Osteoblast (primary cell): ENCODE measurements at regions not wholly inside any gene's neighbourhood (a gene's known extent, or its start where the extent isn't known, plus 50 kb on each side); places are given as distances from the start of the nearest gene placed in this dataset.

Experiments
- DNase-seq: peaks from one replicate; pipeline ENCODE4 v3.0.0; 2011; ENCODE audit warnings: low spot score, mixed read lengths; ENCODE audit not compliant: insufficient read length; ENCODE audit errors: missing footprints
- H2AFZ ChIP-seq: 2 replicates; pipeline ENCODE4 v1.6.0; 2011; ENCODE audit warnings: mild to moderate bottlenecking, low read length
- H3K27ac ChIP-seq: 2 replicates; pipeline ENCODE4 v1.5.1; 2011; ENCODE audit warnings: mild to moderate bottlenecking, low read depth, low read length, moderate library complexity
- H3K27me3 ChIP-seq: 2 replicates; pipeline ENCODE4 v1.6.0; 2012; ENCODE audit warnings: mild to moderate bottlenecking, control low read depth, inconsistent platforms, low read length, moderate library complexity; ENCODE audit not compliant: insufficient read depth
- H3K36me3 ChIP-seq: 2 replicates; pipeline ENCODE4 v1.5.1; 2011; ENCODE audit warnings: mild to moderate bottlenecking, low read length, control low read depth, moderate library complexity; ENCODE audit not compliant: insufficient read depth
- H3K4me1 ChIP-seq: 2 replicates; pipeline ENCODE4 v1.5.1; 2011; ENCODE audit warnings: mild to moderate bottlenecking, low read length, control low read depth, moderate library complexity; ENCODE audit not compliant: insufficient read depth
- H3K4me2 ChIP-seq: 2 replicates; pipeline ENCODE4 v1.6.0; 2011; ENCODE audit warnings: mild to moderate bottlenecking, low read length; ENCODE audit not compliant: insufficient read depth
- H3K4me3 ChIP-seq: fragments of 200-600 bp; sonication (generic); 3 replicates; pipeline ENCODE4 v1.5.1; 2012; ENCODE audit warnings: mild to moderate bottlenecking, low read length, inconsistent platforms; ENCODE audit not compliant: insufficient read depth
- H3K79me2 ChIP-seq: 2 replicates; pipeline ENCODE4 v1.6.0; 2012; ENCODE audit warnings: mild to moderate bottlenecking, low read length, control low read depth, inconsistent platforms; ENCODE audit not compliant: insufficient read depth
- H3K9me3 ChIP-seq: 2 replicates; pipeline ENCODE4 v1.5.1; 2011; ENCODE audit warnings: low read depth, low read length, control low read depth
- H4K20me1 ChIP-seq: 2 replicates; pipeline ENCODE4 v1.6.0; 2012; ENCODE audit warnings: mild to moderate bottlenecking, low read length, control low read depth; ENCODE audit not compliant: insufficient read depth
- TF ChIP-seq, protein P1 (sequence below): IDR thresholded peaks from 2 replicates; pipeline ENCODE4 v1.5.1; 2011; ENCODE audit warnings: mild to moderate bottlenecking, low read depth, low read length, moderate library complexity; ENCODE audit errors: extremely low read depth

DNA sequence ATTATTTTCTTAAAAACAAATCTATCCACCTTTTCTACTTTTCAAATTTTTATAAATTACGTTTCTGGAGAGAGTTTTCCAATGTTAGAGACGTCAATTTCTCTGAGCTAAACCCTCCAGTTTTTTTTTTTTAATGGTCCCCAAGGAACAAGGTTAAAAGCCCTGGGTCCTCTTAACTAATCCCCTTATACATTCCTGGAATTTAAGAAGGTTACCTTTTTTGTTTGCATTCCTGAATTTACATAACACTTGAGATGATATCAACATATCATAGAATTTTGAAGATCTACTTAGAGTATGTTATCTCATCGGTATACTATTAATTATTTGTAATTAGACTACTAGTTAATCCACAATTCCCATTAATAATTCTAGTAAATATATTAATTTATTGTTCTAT, 662.2 kb upstream of the LRFN5 start:
- Histone ChIP-seq H3K9me3 (peaks cover 2% of the 10 kb centered on the region), H3K4me2 (no peak overlapping the region), H3K27me3 (no peaks in the 10 kb centered on the region), H3K27ac (no peak overlapping the region), H3K36me3 (no peaks in the 10 kb centered on the region), H3K4me1 (no peaks in the 10 kb centered on the region), H2AFZ (no peak overlapping the region), H4K20me1 (no peaks in the 10 kb centered on the region), H3K79me2 (no peaks in the 10 kb centered on the region), H3K4me3 (no peak overlapping the region)
- TF ChIP-seq, protein P1, sequence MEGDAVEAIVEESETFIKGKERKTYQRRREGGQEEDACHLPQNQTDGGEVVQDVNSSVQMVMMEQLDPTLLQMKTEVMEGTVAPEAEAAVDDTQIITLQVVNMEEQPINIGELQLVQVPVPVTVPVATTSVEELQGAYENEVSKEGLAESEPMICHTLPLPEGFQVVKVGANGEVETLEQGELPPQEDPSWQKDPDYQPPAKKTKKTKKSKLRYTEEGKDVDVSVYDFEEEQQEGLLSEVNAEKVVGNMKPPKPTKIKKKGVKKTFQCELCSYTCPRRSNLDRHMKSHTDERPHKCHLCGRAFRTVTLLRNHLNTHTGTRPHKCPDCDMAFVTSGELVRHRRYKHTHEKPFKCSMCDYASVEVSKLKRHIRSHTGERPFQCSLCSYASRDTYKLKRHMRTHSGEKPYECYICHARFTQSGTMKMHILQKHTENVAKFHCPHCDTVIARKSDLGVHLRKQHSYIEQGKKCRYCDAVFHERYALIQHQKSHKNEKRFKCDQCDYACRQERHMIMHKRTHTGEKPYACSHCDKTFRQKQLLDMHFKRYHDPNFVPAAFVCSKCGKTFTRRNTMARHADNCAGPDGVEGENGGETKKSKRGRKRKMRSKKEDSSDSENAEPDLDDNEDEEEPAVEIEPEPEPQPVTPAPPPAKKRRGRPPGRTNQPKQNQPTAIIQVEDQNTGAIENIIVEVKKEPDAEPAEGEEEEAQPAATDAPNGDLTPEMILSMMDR: no peak
- no peak for DNase-seq

DNA sequence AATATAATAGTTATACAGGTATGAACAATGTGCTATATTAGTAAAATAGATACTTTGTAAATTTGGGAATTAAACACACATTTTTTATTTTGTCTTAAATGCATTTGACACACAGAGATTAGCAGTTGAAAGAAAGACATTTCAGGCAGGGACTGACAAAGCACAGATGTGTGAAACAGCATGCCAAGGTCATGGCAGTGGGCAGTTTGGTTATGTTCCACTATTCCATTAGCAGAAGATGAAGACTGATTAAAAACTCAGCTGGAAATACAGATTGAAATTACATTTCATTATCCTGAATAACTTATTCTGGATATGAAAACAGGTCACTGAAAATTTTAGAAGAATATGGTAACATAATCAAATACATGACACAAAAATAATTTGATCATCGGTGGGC, 669.8 kb upstream of the LRFN5 start:
- Histone ChIP-seq H3K9me3 (no peaks in the 10 kb centered on the region), H3K27me3 (no peaks in the 10 kb centered on the region)

DNA sequence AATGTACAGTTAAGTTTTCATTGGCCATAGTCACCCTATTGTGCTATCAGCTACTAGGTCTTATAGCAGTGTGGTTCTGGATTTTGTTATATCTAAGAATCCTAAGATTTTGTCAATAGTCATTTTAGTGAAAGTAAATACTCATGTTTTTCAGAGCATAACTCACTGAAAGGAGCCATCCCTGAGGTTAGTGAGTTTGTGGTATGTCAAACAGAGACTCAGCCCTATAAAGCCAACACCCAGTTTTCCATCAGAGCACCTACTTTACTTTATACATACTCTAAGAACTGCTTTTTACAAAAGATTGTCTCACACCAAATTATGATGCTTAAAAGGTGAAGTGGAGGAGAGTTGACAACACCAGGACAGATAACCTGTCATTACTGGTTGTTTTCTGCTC, 686.3 kb upstream of the LRFN5 start:
- Histone ChIP-seq H3K27ac (no peak overlapping the region), H3K4me1 (no peaks in the 10 kb centered on the region), H2AFZ (no peak overlapping the region), H4K20me1 (no peaks in the 10 kb centered on the region), H3K79me2 (no peaks in the 10 kb centered on the region), H3K9me3 (no peaks in the 10 kb centered on the region), H3K36me3 (no peaks in the 10 kb centered on the region), H3K4me2 (no peak overlapping the region), H3K4me3 (no peak overlapping the region), H3K27me3 (no peaks in the 10 kb centered on the region)
- no peak for DNase-seq
- TF ChIP-seq, protein P1: no peak

More for the DNA sequence above, 669.8 kb upstream of the LRFN5 start:
- H3K4me3 ChIP-seq: no peak overlapping the region
- no peak overlapping the region for H2AFZ ChIP-seq
- no peaks in the 10 kb centered on the region for H3K4me1 ChIP-seq
- no peak overlapping the region for H3K4me2 ChIP-seq
- no peaks in the 10 kb centered on the region for H4K20me1 ChIP-seq
- H3K79me2 ChIP-seq: no peaks in the 10 kb centered on the region
- TF ChIP-seq, protein P1: no peak
- DNase-seq: no peak
- no peaks in the 10 kb centered on the region for H3K36me3 ChIP-seq
- H3K27ac ChIP-seq: no peak overlapping the region

DNA sequence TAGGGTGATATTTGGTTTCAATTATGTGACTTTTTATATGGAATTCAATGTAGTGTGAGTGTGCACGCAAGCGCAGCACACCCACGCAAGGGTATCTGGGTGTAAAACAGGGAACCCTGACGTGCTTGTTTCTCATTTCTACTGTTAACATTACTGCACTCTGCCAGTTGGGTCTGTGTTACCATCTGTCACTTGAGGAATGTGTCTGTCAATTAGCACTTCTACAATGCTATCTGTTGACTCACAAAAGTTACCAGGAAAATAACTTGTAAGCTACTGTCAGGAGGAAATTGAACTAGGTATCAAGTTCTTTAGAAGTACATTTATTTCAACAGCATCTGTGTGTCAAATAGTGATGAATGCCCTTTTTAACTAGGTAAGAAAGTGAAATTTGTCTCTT, 695.5 kb upstream of the LRFN5 start:
- Histone ChIP-seq H3K9me3 (peaks cover 4% of the 10 kb centered on the region), H2AFZ (no peak overlapping the region), H3K79me2 (no peaks in the 10 kb centered on the region), H3K4me3 (no peak overlapping the region), H3K27me3 (no peaks in the 10 kb centered on the region), H4K20me1 (no peaks in the 10 kb centered on the region), H3K4me1 (no peaks in the 10 kb centered on the region), H3K36me3 (no peaks in the 10 kb centered on the region), H3K4me2 (no peak overlapping the region), H3K27ac (no peak overlapping the region)
- TF ChIP-seq, protein P1: no peak
- no peak for DNase-seq
